ENCODE measurements at regions not wholly inside any gene's neighbourhood (a gene's known extent, or its start where the extent isn't known, plus 50 kb on each side); places are given as distances from the start of the nearest gene placed in this dataset.
"Not testable (repeated sequence)": the region's sequence is repeated elsewhere in the genome, so short reads cannot be mapped to it uniquely, and the experiment has no call there.

GRCh38 chr11:34775417-34775888 is 140.7 kb downstream of the APIP start:
- Histone ChIP-seq H3K27me3 (ENCODE audit: control insufficient read depth, insufficient read depth, low read length) (no peaks in the 10 kb centered on the region), H3K36me3 (ENCODE audit: control insufficient read depth, insufficient read depth, low read length) (no peaks in the 10 kb centered on the region), H3K4me3 (ENCODE audit: low read depth, low read length) (no peak overlapping the region)
- no peak for FAIRE-seq
- DNase-seq (ENCODE audit: low read depth), result no peak
- no peak for TF ChIP-seq CTCF (IDR thresholded peaks at IDR 0.05; ENCODE audit: insufficient read depth, low read length, severe bottlenecking)

GRCh38 chr11:34774604-34775003 is 141.6 kb downstream of the APIP start:
- Histone ChIP-seq H3K36me3 (ENCODE audit: control insufficient read depth, insufficient read depth, low read length) (no peaks in the 10 kb centered on the region), H3K27me3 (ENCODE audit: control insufficient read depth, insufficient read depth, low read length) (no peaks in the 10 kb centered on the region), H3K4me3 (ENCODE audit: low read depth, low read length) (no peak overlapping the region)
- no peak for TF ChIP-seq CTCF (IDR thresholded peaks at IDR 0.05; ENCODE audit: insufficient read depth, low read length, severe bottlenecking)
- DNase-seq (ENCODE audit: low read depth) (no peak), FAIRE-seq (no peak)

- Histone ChIP-seq H3K27me3 (ENCODE audit: control insufficient read depth, insufficient read depth, low read length) (no peaks in the 10 kb centered on the region), H3K4me3 (ENCODE audit: low read depth, low read length) (no peak overlapping the region), H3K36me3 (ENCODE audit: control insufficient read depth, insufficient read depth, low read length) (no peaks in the 10 kb centered on the region)
- FAIRE-seq, result no peak
- no peak for DNase-seq (ENCODE audit: low read depth)
- no peak for TF ChIP-seq CTCF (IDR thresholded peaks at IDR 0.05; ENCODE audit: insufficient read depth, low read length, severe bottlenecking)
Observed at GRCh38 chr11:34773826-34774225, 142.4 kb downstream of the APIP start.

GRCh38 chr11:34773211-34773610 is 143.0 kb downstream of the APIP start:
- DNase-seq (ENCODE audit: low read depth) (no peak), FAIRE-seq (no peak)
- H3K36me3 ChIP-seq (ENCODE audit: control insufficient read depth, insufficient read depth, low read length), result no peaks in the 10 kb centered on the region
- no peak overlapping the region for H3K4me3 ChIP-seq (ENCODE audit: low read depth, low read length)
- TF ChIP-seq CTCF (IDR thresholded peaks at IDR 0.05; ENCODE audit: insufficient read depth, low read length, severe bottlenecking), result no peak
- H3K27me3 ChIP-seq (ENCODE audit: control insufficient read depth, insufficient read depth, low read length), result no peaks in the 10 kb centered on the region

GRCh38 chr11:34770111-34770510 is 146.1 kb downstream of the APIP start:
- H3K4me3 ChIP-seq (ENCODE audit: low read depth, low read length), result no peak overlapping the region
- no peaks in the 10 kb centered on the region for H3K36me3 ChIP-seq (ENCODE audit: control insufficient read depth, insufficient read depth, low read length)
- no peak for FAIRE-seq
- no peaks in the 10 kb centered on the region for H3K27me3 ChIP-seq (ENCODE audit: control insufficient read depth, insufficient read depth, low read length)
- DNase-seq (ENCODE audit: low read depth), result no peak
- TF ChIP-seq CTCF (IDR thresholded peaks at IDR 0.05; ENCODE audit: insufficient read depth, low read length, severe bottlenecking), result no peak

- TF ChIP-seq CTCF (IDR thresholded peaks at IDR 0.05; ENCODE audit: insufficient read depth, low read length, severe bottlenecking), result no peak
- Histone ChIP-seq H3K27me3 (ENCODE audit: control insufficient read depth, insufficient read depth, low read length) (no peaks in the 10 kb centered on the region), H3K4me3 (ENCODE audit: low read depth, low read length) (no peak overlapping the region), H3K36me3 (ENCODE audit: control insufficient read depth, insufficient read depth, low read length) (no peaks in the 10 kb centered on the region)
- FAIRE-seq (peak; percentile 36), DNase-seq (ENCODE audit: low read depth) (no peak)
Observed at GRCh38 chr11:34769224-34769623, 147.0 kb downstream of the APIP start.

GRCh38 chr11:34762625-34763024 is 141.7 kb downstream of the EHF start:
- H3K36me3 ChIP-seq (ENCODE audit: control insufficient read depth, insufficient read depth, low read length); H3K27me3 ChIP-seq (ENCODE audit: control insufficient read depth, insufficient read depth, low read length); FAIRE-seq; DNase-seq (ENCODE audit: low read depth); H3K4me3 ChIP-seq (ENCODE audit: low read depth, low read length): not testable (repeated sequence)

Measured in bronchial epithelial cell (primary cell).